ENCODE measurements at regions not wholly inside any gene's neighbourhood (a gene's known extent, or its start where the extent isn't known, plus 50 kb on each side); places are given as distances from the start of the nearest gene placed in this dataset.
A peak's percentile ranks its signal among the peaks of the same experiment; 100 is the strongest.

DNA sequence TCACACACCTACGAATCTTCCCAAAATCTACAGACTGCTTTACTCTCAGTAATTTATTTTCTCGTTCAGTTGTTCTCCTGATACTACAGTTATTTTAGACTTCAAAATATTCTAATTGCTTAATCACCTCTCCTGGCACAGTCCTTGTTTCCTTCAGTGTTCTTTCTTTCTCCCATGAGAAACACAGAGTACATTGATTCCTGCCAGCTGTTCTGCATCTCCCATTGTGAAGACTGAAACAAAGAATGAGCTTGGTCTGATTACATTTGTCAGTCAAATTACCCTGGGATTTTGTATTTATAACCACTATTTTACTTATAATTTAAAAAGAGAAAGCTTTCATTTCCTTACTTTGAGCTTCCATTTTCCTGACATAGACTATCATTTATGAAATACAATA is 63.9 kb upstream of the TANK start:
- peak; percentile 75 for DNase-seq (ENCODE audit: low read depth)
- TF ChIP-seq, protein P1, sequence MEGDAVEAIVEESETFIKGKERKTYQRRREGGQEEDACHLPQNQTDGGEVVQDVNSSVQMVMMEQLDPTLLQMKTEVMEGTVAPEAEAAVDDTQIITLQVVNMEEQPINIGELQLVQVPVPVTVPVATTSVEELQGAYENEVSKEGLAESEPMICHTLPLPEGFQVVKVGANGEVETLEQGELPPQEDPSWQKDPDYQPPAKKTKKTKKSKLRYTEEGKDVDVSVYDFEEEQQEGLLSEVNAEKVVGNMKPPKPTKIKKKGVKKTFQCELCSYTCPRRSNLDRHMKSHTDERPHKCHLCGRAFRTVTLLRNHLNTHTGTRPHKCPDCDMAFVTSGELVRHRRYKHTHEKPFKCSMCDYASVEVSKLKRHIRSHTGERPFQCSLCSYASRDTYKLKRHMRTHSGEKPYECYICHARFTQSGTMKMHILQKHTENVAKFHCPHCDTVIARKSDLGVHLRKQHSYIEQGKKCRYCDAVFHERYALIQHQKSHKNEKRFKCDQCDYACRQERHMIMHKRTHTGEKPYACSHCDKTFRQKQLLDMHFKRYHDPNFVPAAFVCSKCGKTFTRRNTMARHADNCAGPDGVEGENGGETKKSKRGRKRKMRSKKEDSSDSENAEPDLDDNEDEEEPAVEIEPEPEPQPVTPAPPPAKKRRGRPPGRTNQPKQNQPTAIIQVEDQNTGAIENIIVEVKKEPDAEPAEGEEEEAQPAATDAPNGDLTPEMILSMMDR (conservative IDR thresholded peaks at IDR 0.05; ENCODE audit: low read depth, low read length) = no peak
- H3K4me3 ChIP-seq (ENCODE audit: low read depth, low read length) = no peak overlapping the region

DNA sequence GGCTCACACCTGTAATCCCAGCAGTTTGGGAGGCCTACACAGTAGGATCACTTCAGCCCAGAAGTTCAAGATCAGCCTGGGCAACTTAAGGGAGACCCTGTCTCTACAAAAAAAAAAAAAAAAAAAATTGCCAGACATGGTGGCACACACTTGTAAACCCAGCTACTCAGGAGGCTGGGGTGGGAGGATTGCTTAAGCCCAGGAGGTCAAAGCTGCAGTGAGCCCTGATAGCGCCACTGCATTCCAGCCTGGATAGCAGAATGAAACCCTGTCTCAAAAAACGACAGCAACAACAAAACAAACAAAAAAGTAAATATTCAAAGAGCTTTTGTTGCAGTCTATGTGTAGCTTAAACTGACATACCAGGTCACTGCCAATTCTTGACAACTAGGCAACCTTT is 63.1 kb upstream of the TANK start:
- no peak overlapping the region for H3K4me3 ChIP-seq (ENCODE audit: low read depth, low read length)
- no peak for DNase-seq (ENCODE audit: low read depth)
- TF ChIP-seq, protein P1 (conservative IDR thresholded peaks at IDR 0.05; ENCODE audit: low read depth, low read length) = no peak

DNA sequence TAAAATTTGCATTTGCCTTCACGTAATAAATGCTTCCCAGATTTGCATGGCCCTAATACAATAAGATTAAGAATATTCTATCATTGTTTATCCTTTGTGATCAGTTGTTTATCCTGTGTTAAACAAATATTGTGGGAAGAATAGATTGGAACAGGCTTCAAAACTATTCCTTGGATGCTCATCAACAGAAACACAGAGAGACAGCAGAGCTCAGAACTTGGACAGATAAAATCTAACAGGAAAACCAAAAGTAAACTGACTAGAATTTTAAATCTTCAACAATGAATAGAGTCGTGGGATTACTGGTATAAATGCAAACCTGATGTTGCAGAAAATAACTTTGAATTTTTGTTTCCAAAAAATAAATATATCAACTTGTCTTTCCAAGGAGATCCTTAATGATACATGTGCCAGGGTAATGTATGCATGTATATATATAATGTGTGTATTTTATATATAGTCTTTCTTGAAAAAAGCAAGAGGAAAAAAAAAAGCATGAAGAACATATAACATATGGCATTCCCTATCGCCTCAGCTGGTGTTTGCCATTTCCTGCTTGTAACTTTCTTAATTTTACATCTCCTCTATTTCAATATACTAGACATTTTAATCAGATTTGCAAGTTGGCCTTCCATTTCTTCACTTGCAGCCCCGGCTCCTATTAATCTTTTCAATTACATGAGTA is 59.9 kb upstream of the TANK start:
- no peak overlapping the region for H3K4me3 ChIP-seq (ENCODE audit: low read depth, low read length)
- TF ChIP-seq, protein P1 (conservative IDR thresholded peaks at IDR 0.05; ENCODE audit: low read depth, low read length) = no peak
- no peak for DNase-seq (ENCODE audit: low read depth)

DNA sequence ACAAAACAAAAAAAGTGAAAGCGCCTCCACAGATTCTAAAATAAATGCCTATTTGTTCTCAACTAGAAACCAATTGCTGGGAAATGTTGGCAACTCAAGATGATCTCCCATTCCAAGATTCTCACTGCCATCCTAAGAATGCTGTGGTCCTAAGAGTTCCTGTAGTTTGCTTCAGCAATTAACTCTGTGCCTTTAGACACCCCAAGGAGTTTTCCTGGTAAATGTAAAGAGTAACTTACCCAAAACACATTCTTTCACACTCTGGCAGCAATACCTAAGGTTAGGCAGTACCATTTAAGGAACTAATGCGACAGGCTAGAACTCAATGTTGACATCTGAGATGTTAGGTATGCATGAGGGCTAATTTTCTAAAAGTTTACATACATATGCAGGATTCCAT is 58.8 kb upstream of the TANK start:
- DNase-seq (ENCODE audit: low read depth) = no peak
- no peak overlapping the region for H3K4me3 ChIP-seq (ENCODE audit: low read depth, low read length)
- TF ChIP-seq, protein P1 (conservative IDR thresholded peaks at IDR 0.05; ENCODE audit: low read depth, low read length) = no peak

DNA sequence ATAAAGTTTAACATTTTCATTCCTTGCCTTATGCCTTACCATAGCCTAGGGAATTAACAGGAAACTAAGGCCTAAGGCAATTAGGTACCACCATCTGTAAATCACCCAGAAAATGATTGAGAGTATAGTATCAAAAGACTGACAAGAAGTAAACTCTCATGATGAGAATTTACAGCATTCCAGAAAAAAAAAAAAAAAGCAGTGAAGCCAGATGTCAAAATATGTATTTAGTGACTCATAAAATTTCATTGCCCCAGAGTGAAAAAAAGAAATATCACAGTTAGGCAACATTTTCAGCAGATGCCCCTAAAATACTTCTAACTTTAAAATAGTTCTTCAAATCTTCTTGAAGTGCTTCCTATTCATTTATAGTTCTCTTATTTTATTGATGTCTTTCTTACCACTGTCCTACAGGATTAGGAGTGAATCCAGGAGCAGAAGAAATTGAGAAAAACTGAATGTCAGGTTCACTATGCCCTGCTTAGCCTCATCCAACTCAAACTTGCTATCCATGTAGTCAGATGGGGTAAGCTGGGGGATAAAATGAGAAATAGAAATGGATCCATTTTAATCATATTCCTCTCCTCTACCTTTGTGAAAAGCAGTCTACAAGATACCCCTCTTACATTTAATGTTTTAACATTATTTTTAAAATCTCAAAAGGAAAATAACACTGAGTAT is 57.3 kb upstream of the TANK start:
- DNase-seq (ENCODE audit: low read depth) = peak; percentile 69
- no peak overlapping the region for H3K4me3 ChIP-seq (ENCODE audit: low read depth, low read length)
- TF ChIP-seq, protein P1 (conservative IDR thresholded peaks at IDR 0.05; ENCODE audit: low read depth, low read length) = no peak

DNA sequence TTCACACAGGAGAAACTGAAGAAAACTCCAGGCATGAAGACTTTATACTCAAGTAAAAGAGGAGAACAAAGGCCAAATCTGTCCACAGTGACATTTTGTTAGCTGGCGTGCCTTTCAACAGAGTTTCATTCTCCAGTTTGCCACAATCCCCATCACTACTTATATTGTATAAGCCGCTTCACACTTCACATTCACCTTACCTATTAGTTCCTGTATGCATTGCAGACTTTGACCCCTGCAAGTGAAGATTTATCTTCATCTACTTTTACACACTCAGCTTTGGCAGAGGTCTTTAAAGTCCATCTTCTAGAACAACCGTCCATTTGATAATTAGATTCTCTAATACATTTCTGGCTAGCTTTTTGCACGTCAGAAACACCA is 56.8 kb upstream of the TANK start:
- no peak for DNase-seq (ENCODE audit: low read depth)
- TF ChIP-seq, protein P1 (conservative IDR thresholded peaks at IDR 0.05; ENCODE audit: low read depth, low read length) = no peak

More for the DNA sequence above, 56.8 kb upstream of the TANK start:
- H3K4me3 ChIP-seq (ENCODE audit: low read depth, low read length) = no peak overlapping the region

All from choroid plexus epithelial cell (primary cell).